ENCODE measurements at regions not wholly inside any gene's neighbourhood (a gene's known extent, or its start where the extent isn't known, plus 50 kb on each side); places are given as distances from the start of the nearest gene placed in this dataset.

GRCh38 chr12:25401547-25402345 lies 151.0 kb upstream of the KRAS start:
- TF ChIP-seq CTCF (conservative IDR thresholded peaks at IDR 0.05; ENCODE audit: low read depth in 2 of 2) (no peak), EZH2phosphoT487 (IDR thresholded peaks at IDR 0.05; ENCODE audit: unreplicated experiment) (no peak), EZH2 (IDR thresholded peaks at IDR 0.05; ENCODE audit: low read depth, unreplicated experiment) (no peak), POLR2AphosphoS5 (IDR thresholded peaks at IDR 0.05; ENCODE audit: low read depth) (no peak), JUNB (IDR thresholded peaks at IDR 0.05; ENCODE audit: unreplicated experiment) (no peak), REST (IDR thresholded peaks at IDR 0.05; ENCODE audit: unreplicated experiment) (no peak)

Data from GM23338 (cell line).